ENCODE measurements at regions not wholly inside any gene's neighbourhood (a gene's known extent, or its start where the extent isn't known, plus 50 kb on each side); places are given as distances from the start of the nearest gene placed in this dataset.

- DNase-seq, result no peak
- Mint-ChIP-seq H3K4me1 (no peaks in the 10 kb centered on the region), H3K36me3 (ENCODE audit: low read depth) (no peaks in the 10 kb centered on the region), H3K9me3 (peaks cover 3% of the 10 kb centered on the region), H3K27ac (no peak overlapping the region), H3K4me3 (no peak overlapping the region), H3K27me3 (no peaks in the 10 kb centered on the region)
- POLR2A ChIA-PET, result no interaction called here
- CTCF ChIA-PET, result no interaction called here
Measured at GRCh38 chr2:184256611-184257010, 341.7 kb upstream of the ZNF804A start.

- H3K4me3 Mint-ChIP-seq, result no peak overlapping the region
- no peaks in the 10 kb centered on the region for H3K9me3 Mint-ChIP-seq
- ChIA-PET POLR2A (no interaction called here), CTCF (no interaction called here)
- no peak for DNase-seq
- no peak overlapping the region for H3K27ac Mint-ChIP-seq
- no peaks in the 10 kb centered on the region for H3K36me3 Mint-ChIP-seq (ENCODE audit: low read depth)
- H3K4me1 Mint-ChIP-seq, result no peaks in the 10 kb centered on the region
- no peaks in the 10 kb centered on the region for H3K27me3 Mint-ChIP-seq
Measured at GRCh38 chr2:184261331-184261730, 337.0 kb upstream of the ZNF804A start.

GRCh38 chr2:184261818-184262217 is 336.5 kb upstream of the ZNF804A start:
- Mint-ChIP-seq H3K9me3 (no peaks in the 10 kb centered on the region), H3K27me3 (no peaks in the 10 kb centered on the region), H3K36me3 (ENCODE audit: low read depth) (no peaks in the 10 kb centered on the region), H3K4me1 (no peaks in the 10 kb centered on the region), H3K4me3 (no peak overlapping the region), H3K27ac (no peak overlapping the region)
- ChIA-PET CTCF (no interaction called here), POLR2A (no interaction called here)
- no peak for DNase-seq

- H3K27me3 Mint-ChIP-seq, result no peaks in the 10 kb centered on the region
- no peaks in the 10 kb centered on the region for H3K4me1 Mint-ChIP-seq
- no peak overlapping the region for H3K27ac Mint-ChIP-seq
- ChIA-PET CTCF (no interaction called here), POLR2A (no interaction called here)
- H3K36me3 Mint-ChIP-seq (ENCODE audit: low read depth), result no peaks in the 10 kb centered on the region
- no peak overlapping the region for H3K4me3 Mint-ChIP-seq
- DNase-seq, result no peak
- no peaks in the 10 kb centered on the region for H3K9me3 Mint-ChIP-seq
Measured at GRCh38 chr2:184268900-184269477, 329.3 kb upstream of the ZNF804A start.

- Mint-ChIP-seq H3K9me3 (no peaks in the 10 kb centered on the region), H3K4me3 (no peak overlapping the region), H3K36me3 (ENCODE audit: low read depth) (no peaks in the 10 kb centered on the region), H3K4me1 (no peaks in the 10 kb centered on the region), H3K27me3 (no peaks in the 10 kb centered on the region), H3K27ac (no peak overlapping the region)
- no peak for DNase-seq
- POLR2A ChIA-PET, result no interaction called here
- CTCF ChIA-PET, result no interaction called here
Measured at GRCh38 chr2:184270660-184271059, 327.7 kb upstream of the ZNF804A start.

- Mint-ChIP-seq H3K27me3 (no peaks in the 10 kb centered on the region), H3K4me3 (no peak overlapping the region), H3K36me3 (ENCODE audit: low read depth) (no peaks in the 10 kb centered on the region), H3K9me3 (peaks cover 3% of the 10 kb centered on the region), H3K27ac (no peak overlapping the region), H3K4me1 (no peaks in the 10 kb centered on the region)
- ChIA-PET CTCF (no interaction called here), POLR2A (no interaction called here)
- DNase-seq, result no peak
Measured at GRCh38 chr2:184272056-184272455, 326.3 kb upstream of the ZNF804A start.

GRCh38 chr2:184294831-184295230 is 303.5 kb upstream of the ZNF804A start:
- Mint-ChIP-seq H3K27ac (no peak overlapping the region), H3K4me3 (no peak overlapping the region), H3K4me1 (no peaks in the 10 kb centered on the region), H3K27me3 (no peaks in the 10 kb centered on the region), H3K9me3 (no peaks in the 10 kb centered on the region), H3K36me3 (ENCODE audit: low read depth) (no peaks in the 10 kb centered on the region)
- ChIA-PET CTCF (no interaction called here), POLR2A (no interaction called here)
- DNase-seq, result no peak

DNA sequence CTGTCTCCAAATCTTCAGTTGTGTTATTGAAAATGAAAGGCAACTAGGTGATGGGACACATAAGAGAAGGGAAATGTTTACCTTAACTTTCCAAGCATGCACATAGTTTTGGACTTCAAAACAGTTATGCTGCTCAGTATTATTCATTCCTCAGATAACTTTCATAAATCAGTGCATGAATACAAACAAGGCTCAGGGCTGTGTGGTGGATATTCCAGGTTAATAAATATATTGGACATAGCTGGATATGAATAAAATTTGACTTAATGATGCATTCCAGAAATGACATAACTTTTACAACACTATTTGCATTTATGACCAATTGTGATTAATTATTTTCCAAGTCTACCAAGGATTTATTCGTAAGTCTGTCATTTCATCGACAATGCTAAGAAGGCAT is 301.2 kb upstream of the ZNF804A start:
- CTCF ChIA-PET, result no interaction called here
- DNase-seq, result no peak
- H3K4me1 Mint-ChIP-seq, result no peaks in the 10 kb centered on the region
- no peaks in the 10 kb centered on the region for H3K9me3 Mint-ChIP-seq
- H3K36me3 Mint-ChIP-seq (ENCODE audit: low read depth), result no peaks in the 10 kb centered on the region
- H3K27ac Mint-ChIP-seq, result no peak overlapping the region
- POLR2A ChIA-PET, result no interaction called here
- no peak overlapping the region for H3K4me3 Mint-ChIP-seq
- H3K27me3 Mint-ChIP-seq, result no peaks in the 10 kb centered on the region

- Mint-ChIP-seq H3K4me1 (no peaks in the 10 kb centered on the region), H3K4me3 (no peak overlapping the region), H3K36me3 (ENCODE audit: low read depth) (no peaks in the 10 kb centered on the region), H3K9me3 (no peaks in the 10 kb centered on the region), H3K27ac (no peak overlapping the region), H3K27me3 (no peaks in the 10 kb centered on the region)
- POLR2A ChIA-PET, result no interaction called here
- no peak for DNase-seq
- CTCF ChIA-PET, result no interaction called here
Measured at GRCh38 chr2:184302506-184302905, 295.8 kb upstream of the ZNF804A start.

DNA sequence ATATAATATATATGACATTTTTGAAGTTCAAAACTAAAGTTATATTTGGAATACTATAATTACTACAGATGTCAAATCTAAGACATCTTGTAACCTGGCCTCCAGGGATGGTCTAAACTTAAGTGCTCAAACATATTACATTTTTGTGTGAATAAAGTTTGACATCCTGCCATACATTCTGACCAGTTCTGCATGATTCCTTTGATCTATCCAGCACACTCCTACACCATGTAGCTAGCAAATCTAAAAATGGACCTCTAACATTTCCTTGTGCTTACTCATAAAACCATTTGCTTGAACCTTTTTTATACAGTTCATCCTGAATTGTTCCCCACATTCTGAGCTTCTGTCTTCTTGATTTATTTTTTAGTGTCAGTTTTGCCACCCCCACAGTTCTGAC is 294.3 kb upstream of the ZNF804A start:
- H3K9me3 Mint-ChIP-seq, result no peaks in the 10 kb centered on the region
- H3K27ac Mint-ChIP-seq, result no peak overlapping the region
- CTCF ChIA-PET, result no interaction called here
- no peaks in the 10 kb centered on the region for H3K4me1 Mint-ChIP-seq
- no peaks in the 10 kb centered on the region for H3K36me3 Mint-ChIP-seq (ENCODE audit: low read depth)
- POLR2A ChIA-PET, result no interaction called here
- DNase-seq, result no peak
- H3K4me3 Mint-ChIP-seq, result no peak overlapping the region
- no peaks in the 10 kb centered on the region for H3K27me3 Mint-ChIP-seq

DNA sequence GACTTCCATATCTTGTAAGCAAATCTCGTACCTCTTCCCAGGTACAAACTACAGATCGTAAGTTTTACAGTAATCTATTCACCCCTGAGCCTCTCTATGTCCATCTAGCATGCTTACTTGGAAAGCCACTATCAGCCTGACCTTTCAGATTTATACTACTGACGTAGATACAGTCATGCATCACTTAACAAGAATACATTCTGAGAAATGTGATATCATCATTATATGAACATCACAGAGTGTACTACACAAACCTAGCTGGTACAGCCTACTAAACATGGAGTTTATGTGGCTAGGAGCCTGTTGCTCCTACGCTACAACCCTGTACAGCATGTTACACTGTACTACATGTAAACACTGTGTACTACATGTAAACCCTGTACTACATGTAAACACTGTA is 293.2 kb upstream of the ZNF804A start:
- H3K4me3 Mint-ChIP-seq, result no peak overlapping the region
- H3K27ac Mint-ChIP-seq, result no peak overlapping the region
- H3K4me1 Mint-ChIP-seq, result no peaks in the 10 kb centered on the region
- H3K36me3 Mint-ChIP-seq (ENCODE audit: low read depth), result no peaks in the 10 kb centered on the region
- no peak for DNase-seq
- CTCF ChIA-PET, result no interaction called here
- POLR2A ChIA-PET, result no interaction called here
- no peaks in the 10 kb centered on the region for H3K9me3 Mint-ChIP-seq
- H3K27me3 Mint-ChIP-seq, result no peaks in the 10 kb centered on the region

GRCh38 chr2:184308706-184309105 is 289.6 kb upstream of the ZNF804A start:
- ChIA-PET POLR2A (no interaction called here), CTCF (no interaction called here)
- H3K36me3 Mint-ChIP-seq (ENCODE audit: low read depth), result no peaks in the 10 kb centered on the region
- no peak overlapping the region for H3K4me3 Mint-ChIP-seq
- H3K9me3 Mint-ChIP-seq, result no peaks in the 10 kb centered on the region
- no peaks in the 10 kb centered on the region for H3K4me1 Mint-ChIP-seq
- DNase-seq, result no peak
- no peaks in the 10 kb centered on the region for H3K27me3 Mint-ChIP-seq
- no peak overlapping the region for H3K27ac Mint-ChIP-seq

DNA sequence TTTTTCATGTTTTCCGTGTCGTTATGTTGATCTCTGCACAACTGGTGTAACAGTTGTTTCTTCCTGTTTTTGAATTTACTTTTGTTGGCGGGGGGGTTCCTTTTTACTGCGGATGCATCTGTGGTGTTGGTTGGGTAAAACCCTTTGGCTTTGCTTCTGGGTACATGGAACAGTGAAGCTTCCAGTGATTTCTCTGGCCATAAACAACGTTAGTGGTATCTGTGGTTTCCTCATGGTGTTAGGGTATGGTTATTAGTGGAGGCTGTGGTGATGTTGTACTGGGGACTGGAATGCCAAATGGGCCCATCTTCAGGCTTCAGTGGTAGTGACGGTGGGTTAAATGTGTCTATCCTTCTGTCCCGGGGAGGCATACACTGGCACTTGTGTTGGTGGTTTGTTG is 285.4 kb upstream of the ZNF804A start:
- no peak overlapping the region for H3K27ac Mint-ChIP-seq
- H3K9me3 Mint-ChIP-seq, result no peaks in the 10 kb centered on the region
- H3K4me1 Mint-ChIP-seq, result no peaks in the 10 kb centered on the region
- POLR2A ChIA-PET, result no interaction called here
- CTCF ChIA-PET, result no interaction called here
- H3K27me3 Mint-ChIP-seq, result no peaks in the 10 kb centered on the region
- DNase-seq, result no peak
- H3K4me3 Mint-ChIP-seq, result no peak overlapping the region
- H3K36me3 Mint-ChIP-seq (ENCODE audit: low read depth), result no peaks in the 10 kb centered on the region

GRCh38 chr2:184314829-184315228 is 283.5 kb upstream of the ZNF804A start:
- no peak overlapping the region for H3K4me3 Mint-ChIP-seq
- POLR2A ChIA-PET, result no interaction called here

GRCh38 chr2:184316921-184317320 is 281.4 kb upstream of the ZNF804A start:
- DNase-seq, result no peak
- Mint-ChIP-seq H3K27me3 (no peaks in the 10 kb centered on the region), H3K4me3 (no peak overlapping the region), H3K9me3 (peaks cover 5% of the 10 kb centered on the region), H3K36me3 (ENCODE audit: low read depth) (no peaks in the 10 kb centered on the region), H3K4me1 (no peaks in the 10 kb centered on the region), H3K27ac (no peak overlapping the region)
- ChIA-PET POLR2A (no interaction called here), CTCF (no interaction called here)

More at GRCh38 chr2:184314829-184315228, 283.5 kb upstream of the ZNF804A start:
- CTCF ChIA-PET, result no interaction called here
- Mint-ChIP-seq H3K27ac (no peak overlapping the region), H3K9me3 (no peaks in the 10 kb centered on the region), H3K36me3 (ENCODE audit: low read depth) (no peaks in the 10 kb centered on the region), H3K4me1 (no peaks in the 10 kb centered on the region), H3K27me3 (no peaks in the 10 kb centered on the region)
- no peak for DNase-seq
